Fibroblast of villous mesenchyme (primary cell): ENCODE measurements at regions not wholly inside any gene's neighbourhood (a gene's known extent, or its start where the extent isn't known, plus 50 kb on each side); places are given as distances from the start of the nearest gene placed in this dataset.

Experiments used
- DNase-seq: peaks from one replicate; pipeline ENCODE4 v3.0.0-alpha.2; 2010; ENCODE audit warnings: low read depth
- H3K4me3 ChIP-seq: 2 replicates; pipeline ENCODE4 v1.5.1; 2011; ENCODE audit warnings: low read depth, mild to moderate bottlenecking, low read length
- TF ChIP-seq, protein P1 (sequence below): IDR thresholded peaks from 2 replicates; pipeline ENCODE4 v1.5.1; 2012; ENCODE audit warnings: low read depth, mild to moderate bottlenecking, low read length; ENCODE audit not compliant: insufficient read depth

DNA sequence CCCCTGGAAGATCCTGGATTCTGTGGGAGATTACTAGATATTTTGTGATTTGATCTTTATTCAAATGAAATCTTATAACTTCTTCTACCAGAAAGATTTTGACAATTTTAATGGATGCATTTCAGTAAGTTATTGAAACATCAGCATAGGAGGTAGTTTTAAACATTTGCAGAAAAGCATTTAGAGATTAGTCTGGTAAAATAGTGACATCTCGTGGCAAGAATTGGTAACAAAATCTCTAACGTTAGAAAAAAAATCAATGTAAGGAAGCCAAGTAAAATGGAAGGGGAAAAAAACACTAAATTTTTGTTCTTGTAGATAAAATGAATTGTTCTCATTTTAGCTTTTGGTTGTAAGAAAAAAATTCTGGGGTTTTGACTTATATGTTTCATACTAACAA is 73.3 kb downstream of the TASL start:
- TF ChIP-seq, protein P1, sequence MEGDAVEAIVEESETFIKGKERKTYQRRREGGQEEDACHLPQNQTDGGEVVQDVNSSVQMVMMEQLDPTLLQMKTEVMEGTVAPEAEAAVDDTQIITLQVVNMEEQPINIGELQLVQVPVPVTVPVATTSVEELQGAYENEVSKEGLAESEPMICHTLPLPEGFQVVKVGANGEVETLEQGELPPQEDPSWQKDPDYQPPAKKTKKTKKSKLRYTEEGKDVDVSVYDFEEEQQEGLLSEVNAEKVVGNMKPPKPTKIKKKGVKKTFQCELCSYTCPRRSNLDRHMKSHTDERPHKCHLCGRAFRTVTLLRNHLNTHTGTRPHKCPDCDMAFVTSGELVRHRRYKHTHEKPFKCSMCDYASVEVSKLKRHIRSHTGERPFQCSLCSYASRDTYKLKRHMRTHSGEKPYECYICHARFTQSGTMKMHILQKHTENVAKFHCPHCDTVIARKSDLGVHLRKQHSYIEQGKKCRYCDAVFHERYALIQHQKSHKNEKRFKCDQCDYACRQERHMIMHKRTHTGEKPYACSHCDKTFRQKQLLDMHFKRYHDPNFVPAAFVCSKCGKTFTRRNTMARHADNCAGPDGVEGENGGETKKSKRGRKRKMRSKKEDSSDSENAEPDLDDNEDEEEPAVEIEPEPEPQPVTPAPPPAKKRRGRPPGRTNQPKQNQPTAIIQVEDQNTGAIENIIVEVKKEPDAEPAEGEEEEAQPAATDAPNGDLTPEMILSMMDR, result peak; percentile 39
- no peak overlapping the region for H3K4me3 ChIP-seq
- peak; percentile 48 for DNase-seq

DNA sequence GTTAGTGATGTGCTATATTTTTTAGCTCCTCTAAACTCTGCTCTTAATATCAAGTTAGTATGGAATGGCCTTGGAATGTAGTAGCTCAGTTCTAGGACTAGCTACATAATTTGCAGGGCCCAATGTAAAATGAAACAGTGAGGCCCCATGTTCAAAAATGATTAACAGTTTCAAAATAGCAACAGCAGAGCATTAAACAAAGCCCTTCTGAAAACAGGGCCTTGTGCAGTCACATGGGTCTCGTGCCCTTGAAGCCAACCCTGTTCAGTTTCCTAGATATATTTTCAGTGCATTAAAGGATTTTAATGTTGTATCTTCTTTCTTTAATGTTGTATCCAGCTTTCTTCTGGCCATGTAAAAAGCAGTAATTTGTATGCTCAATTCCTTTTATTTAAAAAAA is 82.1 kb downstream of the TASL start:
- TF ChIP-seq, protein P1, result no peak
- no peak overlapping the region for H3K4me3 ChIP-seq
- DNase-seq, result no peak

DNA sequence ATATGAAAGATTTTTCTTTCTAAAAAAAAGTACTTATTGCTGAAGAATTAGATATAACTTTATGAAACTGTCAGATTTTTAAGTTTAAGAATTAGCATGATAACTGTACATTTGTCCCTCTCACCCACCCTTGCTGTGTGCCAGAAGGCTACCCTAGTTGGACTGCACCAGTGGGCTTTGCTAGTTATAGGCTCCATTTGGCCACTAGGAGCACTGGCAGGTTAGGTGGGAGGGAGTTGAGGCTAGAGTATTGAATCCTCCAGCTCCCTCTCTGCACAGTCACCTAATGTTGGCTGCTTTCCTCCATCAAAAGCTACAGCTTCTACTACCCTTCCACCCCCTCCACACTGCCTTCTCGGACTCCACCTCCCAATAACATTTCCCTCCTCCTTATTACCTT is 84.2 kb downstream of the TASL start:
- TF ChIP-seq, protein P1, result no peak
- no peak overlapping the region for H3K4me3 ChIP-seq
- no peak for DNase-seq

DNA sequence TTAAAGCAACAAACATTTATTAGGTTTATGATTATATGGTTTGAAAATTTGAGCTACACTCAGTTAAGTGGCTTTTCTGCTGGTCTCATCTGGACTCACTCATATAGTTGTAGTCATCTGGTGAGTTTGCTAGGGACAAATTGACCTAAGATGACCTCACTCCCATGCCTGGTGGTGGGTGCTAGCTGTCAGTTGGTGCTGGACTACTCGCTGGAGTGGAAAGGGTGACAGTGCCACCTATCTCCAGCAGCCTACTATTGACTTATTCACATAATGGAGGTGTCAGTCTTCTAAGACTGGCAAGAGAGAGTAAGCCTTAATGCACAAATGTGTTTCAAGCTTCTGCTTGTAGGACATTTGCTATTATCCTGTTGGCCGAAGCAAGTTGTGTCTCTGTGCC is 88.2 kb downstream of the TASL start:
- no peak overlapping the region for H3K4me3 ChIP-seq
- TF ChIP-seq, protein P1, result no peak
- DNase-seq, result no peak

DNA sequence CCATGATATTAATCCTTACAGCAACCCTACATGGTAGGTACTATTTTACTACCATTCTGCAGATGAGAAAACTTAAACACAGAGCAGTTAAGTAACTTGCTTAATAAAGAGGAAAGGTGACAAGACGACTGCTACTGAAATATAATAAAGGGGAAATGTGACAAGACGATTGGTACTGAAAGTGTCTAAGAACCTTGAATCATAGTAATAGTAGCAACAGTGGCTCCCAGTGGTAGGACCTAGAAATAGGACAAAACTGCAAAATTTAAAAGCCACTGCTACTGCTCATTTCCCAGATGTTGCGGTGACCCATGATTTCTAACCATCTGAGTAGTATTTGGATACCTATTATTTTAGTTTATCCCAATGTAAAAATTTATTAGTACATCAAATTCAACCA is 89.5 kb downstream of the TASL start:
- DNase-seq, result peak; percentile 12
- no peak overlapping the region for H3K4me3 ChIP-seq
- TF ChIP-seq, protein P1, result no peak

DNA sequence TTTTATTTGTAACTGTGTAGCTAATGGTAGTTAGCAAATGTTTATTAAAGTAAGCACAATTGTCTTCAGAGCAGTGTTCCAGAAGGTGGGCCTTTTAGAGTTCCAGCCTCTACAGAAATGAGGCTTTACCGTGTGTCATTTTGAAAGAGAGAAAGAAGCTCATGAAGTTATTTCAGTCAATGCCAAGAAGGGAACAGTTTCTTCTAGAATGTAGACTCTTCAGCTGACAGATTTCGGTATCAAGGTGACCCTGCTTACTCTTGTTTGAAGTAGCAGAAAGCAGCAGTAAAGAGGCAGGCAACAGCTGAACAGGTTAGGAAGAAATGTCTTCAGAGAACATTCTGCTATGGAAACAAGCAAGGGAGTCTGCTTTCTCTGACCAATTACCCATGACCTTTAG is 93.6 kb downstream of the TASL start:
- TF ChIP-seq, protein P1, result no peak
- no peak overlapping the region for H3K4me3 ChIP-seq
- DNase-seq, result no peak

DNA sequence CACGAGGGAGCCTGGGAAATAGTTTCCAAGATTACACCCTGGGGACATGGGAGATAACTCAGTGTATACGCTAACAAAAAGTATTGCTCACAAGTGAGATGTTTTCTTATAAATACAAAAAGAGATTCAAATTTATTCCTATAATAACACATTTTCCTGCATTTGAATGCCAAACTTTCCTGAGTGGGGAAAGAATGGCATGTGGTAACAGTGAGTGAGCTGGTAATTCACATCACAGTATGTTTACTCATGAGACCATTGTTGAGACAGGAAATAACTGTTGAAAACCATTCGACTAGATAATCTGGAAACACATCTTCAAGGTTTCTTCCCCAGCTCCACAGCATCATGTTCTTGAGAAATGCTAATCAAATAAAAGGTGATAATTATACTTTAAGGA is 109.1 kb downstream of the TASL start:
- no peak overlapping the region for H3K4me3 ChIP-seq
- TF ChIP-seq, protein P1, result no peak
- no peak for DNase-seq
